Endodermal cell (in vitro differentiated cells): ENCODE measurements at regions not wholly inside any gene's neighbourhood (a gene's known extent, or its start where the extent isn't known, plus 50 kb on each side); places are given as distances from the start of the nearest gene placed in this dataset.
"Not testable (repeated sequence)": the region's sequence is repeated elsewhere in the genome, so short reads cannot be mapped to it uniquely, and the experiment has no call there.

Source experiments
- DNase-seq: peaks from one replicate; pipeline ENCODE4 v3.0.0-alpha.2; 2017
- H3K27ac ChIP-seq: 2 replicates; pipeline ENCODE4 v1.5.1; 2013; ENCODE audit warnings: mild to moderate bottlenecking, low read depth, low read length, moderate library complexity
- H3K27me3 ChIP-seq: 2 replicates; pipeline ENCODE4 v1.6.1; 2013; ENCODE audit warnings: mild to moderate bottlenecking, low read length, moderate library complexity; ENCODE audit not compliant: insufficient read depth, control insufficient read depth, poor library complexity, severe bottlenecking
- H3K36me3 ChIP-seq: 2 replicates; pipeline ENCODE4 v1.7.0; 2013; ENCODE audit warnings: mild to moderate bottlenecking, low read length, moderate library complexity; ENCODE audit not compliant: control insufficient read depth, insufficient read depth
- H3K4me1 ChIP-seq: one replicate; pipeline ENCODE4 v1.7.0; 2013; ENCODE audit warnings: low read length; ENCODE audit not compliant: control insufficient read depth, insufficient read depth
- H3K4me3 ChIP-seq: 2 replicates; pipeline ENCODE4 v1.5.1; 2013; ENCODE audit warnings: mild to moderate bottlenecking, low read length, moderate library complexity
- H3K9ac ChIP-seq: 2 replicates; pipeline ENCODE4 v1.6.1; 2013; ENCODE audit warnings: mild to moderate bottlenecking, low read length, moderate library complexity; ENCODE audit not compliant: poor library complexity, severe bottlenecking; ENCODE audit errors: extremely low read depth
- H3K9me3 ChIP-seq: 2 replicates; pipeline ENCODE4 v1.6.1; 2013; ENCODE audit warnings: mild to moderate bottlenecking, low read length, moderate library complexity; ENCODE audit not compliant: control insufficient read depth
- H3K27ac Mint-ChIP-seq: 2 replicates; pipeline ENCODE4 v1.8.0; 2020; ENCODE audit warnings: mixed read lengths
- H3K27me3 Mint-ChIP-seq: 2 replicates; pipeline ENCODE4 v1.8.0; 2021; ENCODE audit warnings: mild to moderate bottlenecking, mixed read lengths; ENCODE audit not compliant: insufficient read depth
- H3K36me3 Mint-ChIP-seq: 2 replicates; pipeline ENCODE4 v1.8.0; 2020; ENCODE audit warnings: low read depth, mixed read lengths
- H3K4me1 Mint-ChIP-seq: 2 replicates; pipeline ENCODE4 v1.8.0; 2020; ENCODE audit warnings: mixed read lengths
- H3K4me3 Mint-ChIP-seq: 2 replicates; pipeline ENCODE4 v1.8.0; 2020; ENCODE audit warnings: mild to moderate bottlenecking, moderate library complexity, mixed read lengths
- H3K9me3 Mint-ChIP-seq: 2 replicates; pipeline ENCODE4 v1.8.0; 2020; ENCODE audit warnings: mild to moderate bottlenecking, mixed read lengths
- WGBS, 2 experiments: methylation state at CpG; one replicate each; pipeline versions ENCODE4 v1.1.5 to v1.1.7; 2013; ENCODE audit warnings: missing lambda C conversion rate in 2 of 2, mixed read lengths in 1 of 2; ENCODE audit not compliant: insufficient coverage in 1 of 2, insufficient read length in 1 of 2; 5-methylcytosine and 5-hydroxymethylcytosine counted together
- TF ChIP-seq, protein P1 (sequence below): fragments of 200-600 bp; sonication (generic); conservative IDR thresholded peaks from 2 replicates; pipeline ENCODE4 v1.5.0; 2021; ENCODE audit warnings: antibody characterized with exemption, mild to moderate bottlenecking

DNA sequence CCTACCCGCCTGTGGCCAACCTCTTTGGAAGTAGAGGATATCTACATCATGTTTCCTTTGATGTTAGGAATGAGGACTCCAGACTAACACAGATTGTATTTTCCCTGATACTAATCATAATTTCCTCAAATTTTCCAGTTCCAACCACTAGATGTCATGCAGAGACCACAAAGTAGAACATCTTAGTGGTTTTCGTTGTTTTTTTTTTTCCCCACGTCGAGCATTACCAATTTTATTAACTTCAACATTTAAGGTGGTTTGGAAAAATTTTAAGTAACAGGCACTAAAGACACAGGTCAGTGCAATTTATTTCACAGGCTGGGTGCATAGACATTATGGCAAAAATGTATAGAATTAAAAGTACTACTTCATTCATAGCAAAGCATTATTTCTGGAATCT, 280.1 kb downstream of the ANKRD30B start:
- not testable (repeated sequence) for H3K36me3 ChIP-seq, H3K4me3 Mint-ChIP-seq, H3K9ac ChIP-seq, H3K36me3 Mint-ChIP-seq, DNase-seq, H3K4me1 Mint-ChIP-seq, H3K27ac ChIP-seq, H3K27ac Mint-ChIP-seq, H3K4me3 ChIP-seq, H3K9me3 ChIP-seq, H3K4me1 ChIP-seq, H3K27me3 ChIP-seq, H3K27me3 Mint-ChIP-seq
- peaks cover 51% of the 10 kb centered on the region for H3K9me3 Mint-ChIP-seq
- TF ChIP-seq, protein P1, sequence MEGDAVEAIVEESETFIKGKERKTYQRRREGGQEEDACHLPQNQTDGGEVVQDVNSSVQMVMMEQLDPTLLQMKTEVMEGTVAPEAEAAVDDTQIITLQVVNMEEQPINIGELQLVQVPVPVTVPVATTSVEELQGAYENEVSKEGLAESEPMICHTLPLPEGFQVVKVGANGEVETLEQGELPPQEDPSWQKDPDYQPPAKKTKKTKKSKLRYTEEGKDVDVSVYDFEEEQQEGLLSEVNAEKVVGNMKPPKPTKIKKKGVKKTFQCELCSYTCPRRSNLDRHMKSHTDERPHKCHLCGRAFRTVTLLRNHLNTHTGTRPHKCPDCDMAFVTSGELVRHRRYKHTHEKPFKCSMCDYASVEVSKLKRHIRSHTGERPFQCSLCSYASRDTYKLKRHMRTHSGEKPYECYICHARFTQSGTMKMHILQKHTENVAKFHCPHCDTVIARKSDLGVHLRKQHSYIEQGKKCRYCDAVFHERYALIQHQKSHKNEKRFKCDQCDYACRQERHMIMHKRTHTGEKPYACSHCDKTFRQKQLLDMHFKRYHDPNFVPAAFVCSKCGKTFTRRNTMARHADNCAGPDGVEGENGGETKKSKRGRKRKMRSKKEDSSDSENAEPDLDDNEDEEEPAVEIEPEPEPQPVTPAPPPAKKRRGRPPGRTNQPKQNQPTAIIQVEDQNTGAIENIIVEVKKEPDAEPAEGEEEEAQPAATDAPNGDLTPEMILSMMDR, result peak; percentile 26
- WGBS, 2 experiments, result 60% methylated on average over 2 of the region's 4 CpGs; no CpG with 5 or more reads in 1 of the 2 experiments

DNA sequence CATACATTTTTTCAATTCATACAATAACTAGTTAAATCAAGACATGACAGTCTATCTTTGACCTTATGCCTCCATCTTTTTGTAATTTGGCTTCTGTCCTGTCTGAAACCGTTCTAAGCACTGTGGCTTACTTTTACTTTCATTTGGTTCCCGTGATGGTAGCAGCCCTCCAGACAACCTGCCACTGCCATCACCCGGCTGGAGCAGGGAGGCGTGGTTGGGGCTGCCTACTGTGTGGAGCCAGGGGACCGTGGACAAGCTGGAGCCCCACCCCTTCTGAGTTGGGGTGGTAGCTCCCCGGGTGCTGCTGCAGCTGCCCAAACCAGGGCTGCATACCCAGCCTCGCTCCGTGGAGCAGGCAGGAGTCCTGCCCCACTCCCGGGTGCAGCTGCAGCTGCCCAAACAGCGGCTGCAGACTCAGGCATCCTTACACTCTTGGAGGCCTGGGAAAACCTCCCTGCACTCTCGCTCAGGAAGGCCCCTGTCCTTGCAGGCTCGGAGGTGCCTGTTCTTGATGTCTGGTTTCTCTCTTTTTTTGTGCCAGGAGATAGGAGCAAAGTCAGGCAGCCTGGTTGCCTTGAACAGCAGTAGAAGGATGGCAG, 312.4 kb downstream of the ANKRD30B start:
- not testable (repeated sequence) for H3K27me3 Mint-ChIP-seq, DNase-seq, H3K4me1 ChIP-seq, H3K4me1 Mint-ChIP-seq, H3K27ac ChIP-seq, H3K27ac Mint-ChIP-seq, H3K36me3 Mint-ChIP-seq, H3K4me3 ChIP-seq, H3K9ac ChIP-seq, H3K9me3 ChIP-seq, H3K4me3 Mint-ChIP-seq, H3K36me3 ChIP-seq, H3K27me3 ChIP-seq
- WGBS, 2 experiments, result no CpG with 5 or more reads among the region's 12 CpGs
- H3K9me3 Mint-ChIP-seq, result peaks cover 50% of the 10 kb centered on the region

DNA sequence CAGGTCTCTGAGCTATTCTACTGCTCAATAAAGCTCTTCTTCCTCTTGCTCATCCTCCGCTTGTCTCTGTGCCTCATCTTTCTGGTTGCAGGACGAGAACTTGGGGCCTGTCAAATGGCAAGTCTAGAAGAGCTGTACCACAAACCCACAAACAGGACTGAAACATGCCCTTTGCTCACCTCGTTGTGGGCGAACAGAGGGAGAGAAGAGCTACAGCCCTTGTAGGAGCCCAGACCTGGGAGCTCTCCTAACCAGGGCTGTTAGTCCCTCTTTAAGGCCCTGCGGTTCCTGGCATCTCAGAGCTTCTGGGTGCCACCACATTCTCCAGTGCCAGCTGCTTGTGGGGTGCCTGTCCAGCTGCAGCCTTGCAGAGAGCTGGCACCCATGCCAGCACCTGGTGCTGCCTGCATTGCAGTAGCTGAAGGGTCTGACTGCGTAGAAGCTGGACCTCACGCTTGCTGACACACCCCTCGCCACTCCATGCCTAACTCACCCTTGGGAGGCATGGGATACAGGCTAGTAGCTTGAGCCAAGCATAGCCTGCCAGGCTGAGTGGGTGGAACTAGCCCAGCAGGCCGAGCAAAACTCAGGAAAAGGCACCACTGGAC, 313.4 kb downstream of the ANKRD30B start:
- not testable (repeated sequence) for H3K27me3 ChIP-seq, DNase-seq, H3K27ac Mint-ChIP-seq, H3K36me3 ChIP-seq, H3K9me3 ChIP-seq, H3K4me1 Mint-ChIP-seq, H3K36me3 Mint-ChIP-seq, H3K27ac ChIP-seq, H3K27me3 Mint-ChIP-seq, H3K4me3 Mint-ChIP-seq, H3K9ac ChIP-seq, H3K4me3 ChIP-seq, H3K4me1 ChIP-seq
- H3K9me3 Mint-ChIP-seq, result peaks cover 43% of the 10 kb centered on the region
- 71 to 72% methylated on average over 2 to 9 of the region's 9 CpGs for WGBS, 2 experiments

DNA sequence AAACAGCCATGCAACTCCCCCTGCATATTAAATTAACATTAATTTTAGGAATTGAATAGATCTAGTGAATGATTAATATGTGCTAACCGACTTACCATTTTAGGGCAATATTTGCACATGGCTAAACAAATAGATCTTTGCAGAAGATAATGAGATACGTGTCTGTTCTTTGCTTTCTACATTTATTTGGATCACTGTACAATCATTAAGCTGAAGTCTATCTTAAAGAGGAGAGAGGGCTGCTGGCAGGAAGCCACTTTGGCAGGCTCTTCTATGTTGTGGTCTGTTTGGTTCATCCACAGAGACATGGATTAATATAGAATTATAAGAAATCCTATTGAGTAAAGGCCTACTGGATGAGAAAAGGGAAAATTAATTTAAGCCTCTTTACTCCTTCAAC, 318.5 kb downstream of the ANKRD30B start:
- not testable (repeated sequence) for H3K4me1 Mint-ChIP-seq, H3K36me3 ChIP-seq, DNase-seq, H3K27me3 Mint-ChIP-seq, H3K4me3 Mint-ChIP-seq, H3K9ac ChIP-seq, H3K27me3 ChIP-seq, H3K9me3 ChIP-seq, H3K4me3 ChIP-seq, H3K27ac ChIP-seq, H3K27ac Mint-ChIP-seq, H3K4me1 ChIP-seq, H3K36me3 Mint-ChIP-seq
- H3K9me3 Mint-ChIP-seq, result peaks cover 52% of the 10 kb centered on the region
- WGBS, 2 experiments, result 46 to 67% methylated on average over 1 to 2 of the region's 2 CpGs

DNA sequence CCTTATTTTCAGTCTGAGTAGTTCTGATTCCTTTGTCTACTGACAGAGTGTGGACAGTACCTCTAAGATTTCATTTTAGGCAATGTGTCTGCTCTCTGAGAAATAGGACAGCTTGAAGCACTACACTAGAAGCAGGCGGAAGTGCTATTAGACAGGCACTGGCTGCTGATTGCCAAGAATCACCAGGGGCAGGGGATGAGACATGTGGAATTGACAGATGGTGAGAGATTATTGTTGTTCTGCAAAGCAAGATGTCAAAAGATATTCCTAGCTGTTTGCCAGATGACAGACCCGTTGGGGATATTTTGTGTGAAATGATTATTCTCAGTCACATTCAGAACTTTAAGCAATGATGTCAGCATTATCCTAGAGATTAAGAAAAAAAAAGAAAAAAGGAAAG, 323.3 kb downstream of the ANKRD30B start:
- not testable (repeated sequence) for H3K4me3 Mint-ChIP-seq, H3K4me1 ChIP-seq, H3K27ac ChIP-seq, H3K27ac Mint-ChIP-seq, H3K27me3 ChIP-seq, H3K9ac ChIP-seq, H3K9me3 ChIP-seq, H3K36me3 Mint-ChIP-seq, H3K27me3 Mint-ChIP-seq, H3K4me3 ChIP-seq, H3K36me3 ChIP-seq, H3K4me1 Mint-ChIP-seq, DNase-seq
- WGBS, 2 experiments, result 76 to 100% methylated on average over 1 to 2 of the region's 2 CpGs
- peaks cover 51% of the 10 kb centered on the region for H3K9me3 Mint-ChIP-seq
